ENCODE measurements at regions not wholly inside any gene's neighbourhood (a gene's known extent, or its start where the extent isn't known, plus 50 kb on each side); places are given as distances from the start of the nearest gene placed in this dataset.

DNA sequence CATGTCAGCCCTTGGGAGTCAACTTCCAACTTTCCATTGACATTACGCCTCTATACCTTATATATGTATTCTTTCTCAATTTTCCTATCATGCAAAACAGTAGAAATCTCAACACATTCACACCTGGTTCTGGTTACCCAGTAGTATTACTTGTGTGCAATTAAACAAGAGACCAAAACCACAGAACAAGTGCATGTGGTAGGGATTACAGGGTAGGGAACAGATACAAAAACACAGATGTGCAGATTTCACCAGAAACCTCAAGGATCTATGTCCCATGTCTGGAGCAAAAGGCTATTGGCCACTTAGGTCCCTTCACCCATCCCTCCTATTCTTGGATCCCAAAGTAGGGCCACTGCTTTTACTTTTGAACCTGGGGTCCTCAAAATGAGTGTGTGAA lies 143.6 kb upstream of the ZCCHC13 start:
- TF ChIP-seq, protein P1, sequence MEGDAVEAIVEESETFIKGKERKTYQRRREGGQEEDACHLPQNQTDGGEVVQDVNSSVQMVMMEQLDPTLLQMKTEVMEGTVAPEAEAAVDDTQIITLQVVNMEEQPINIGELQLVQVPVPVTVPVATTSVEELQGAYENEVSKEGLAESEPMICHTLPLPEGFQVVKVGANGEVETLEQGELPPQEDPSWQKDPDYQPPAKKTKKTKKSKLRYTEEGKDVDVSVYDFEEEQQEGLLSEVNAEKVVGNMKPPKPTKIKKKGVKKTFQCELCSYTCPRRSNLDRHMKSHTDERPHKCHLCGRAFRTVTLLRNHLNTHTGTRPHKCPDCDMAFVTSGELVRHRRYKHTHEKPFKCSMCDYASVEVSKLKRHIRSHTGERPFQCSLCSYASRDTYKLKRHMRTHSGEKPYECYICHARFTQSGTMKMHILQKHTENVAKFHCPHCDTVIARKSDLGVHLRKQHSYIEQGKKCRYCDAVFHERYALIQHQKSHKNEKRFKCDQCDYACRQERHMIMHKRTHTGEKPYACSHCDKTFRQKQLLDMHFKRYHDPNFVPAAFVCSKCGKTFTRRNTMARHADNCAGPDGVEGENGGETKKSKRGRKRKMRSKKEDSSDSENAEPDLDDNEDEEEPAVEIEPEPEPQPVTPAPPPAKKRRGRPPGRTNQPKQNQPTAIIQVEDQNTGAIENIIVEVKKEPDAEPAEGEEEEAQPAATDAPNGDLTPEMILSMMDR (IDR thresholded peaks at IDR 0.05), result no peak
- TF ChIP-seq POLR2A (IDR thresholded peaks at IDR 0.05), result no peak
